PC-3 (cell line): ENCODE measurements at regions not wholly inside any gene's neighbourhood (a gene's known extent, or its start where the extent isn't known, plus 50 kb on each side); places are given as distances from the start of the nearest gene placed in this dataset.
A peak's percentile ranks its signal among the peaks of the same experiment; 100 is the strongest.
"Not testable (repeated sequence)": the region's sequence is repeated elsewhere in the genome, so short reads cannot be mapped to it uniquely, and the experiment has no call there.

Experiments used
- ATAC-seq: fragments of 200-7000 bp; cut with Tn5 transposase; 2 replicates; pipeline ENCODE4 v1.9.1; 2020; ENCODE audit warnings: mild to moderate bottlenecking, moderate library complexity
- BruUV-seq: library from RNA; stranded (reverse); fragments of 400-500 nt; replicated peaks from 2 replicates; lab custom pipeline; 2021; lab: Mats Ljungman, UMichigan
- CTCF ChIA-PET: fragments of 300-600 bp; sonication (Branson Sonifier 250); formaldehyde crosslinking; loops from one replicate; lab custom pipeline; 2022; ENCODE audit warnings: antibody characterized with exemption; lab: Charles Lee
- POLR2A ChIA-PET: fragments of 300-600 bp; sonication (Branson Sonifier 250); formaldehyde crosslinking; loops from one replicate; lab custom pipeline; 2022; ENCODE audit warnings: antibody characterized with exemption; ENCODE audit not compliant: unreplicated experiment; lab: Charles Lee
- DNase-seq: peaks from one replicate; pipeline ENCODE4 v3.0.0-alpha.2; 2015
- H2AFZ ChIP-seq: fragments of 300-600 bp; sonication (generic); 2 replicates; pipeline ENCODE4 v1.6.0; 2016; ENCODE audit warnings: antibody characterized with exemption, low read length
- H3F3A ChIP-seq: fragments of 300-600 bp; sonication (generic); one replicate; pipeline ENCODE4 v1.6.0; 2017; ENCODE audit warnings: antibody characterized with exemption, low read length, control low read depth, mild to moderate bottlenecking; ENCODE audit not compliant: unreplicated experiment
- H3K27ac ChIP-seq: fragments of 300-600 bp; sonication (generic); 2 replicates; pipeline ENCODE4 v1.5.1; 2016; ENCODE audit warnings: mild to moderate bottlenecking, low read length
- H3K27me3 ChIP-seq: fragments of 300-600 bp; sonication (generic); 2 replicates; pipeline ENCODE4 v1.6.1; 2016; ENCODE audit warnings: low read length, mixed read lengths
- H3K36me3 ChIP-seq: fragments of 300-600 bp; sonication (generic); 2 replicates; pipeline ENCODE4 v1.6.1; 2016; ENCODE audit warnings: low read depth, mixed run types, low read length, mixed read lengths
- H3K4me1 ChIP-seq: fragments of 300-600 bp; sonication (generic); 2 replicates; pipeline ENCODE4 v1.5.1; 2016; ENCODE audit warnings: low read length; ENCODE audit not compliant: insufficient read depth
- H3K4me2 ChIP-seq: fragments of 300-600 bp; sonication (generic); 2 replicates; pipeline ENCODE4 v1.6.0; 2016; ENCODE audit warnings: low read length
- H3K4me3 ChIP-seq: fragments of 300-600 bp; sonication (generic); 2 replicates; pipeline ENCODE4 v1.5.1; 2016; ENCODE audit warnings: mild to moderate bottlenecking, low read length, mixed read lengths
- H3K79me2 ChIP-seq: fragments of 300-600 bp; sonication (generic); 2 replicates; pipeline ENCODE4 v1.6.1; 2017; ENCODE audit warnings: low read length, mixed read lengths
- H3K9ac ChIP-seq: fragments of 300-600 bp; sonication (generic); 2 replicates; pipeline ENCODE4 v1.6.0; 2016; ENCODE audit warnings: mild to moderate bottlenecking, low read length
- H3K9me2 ChIP-seq: fragments of 300-600 bp; sonication (generic); replicated peaks from 2 replicates; pipeline ENCODE4 v1.6.1; 2016; ENCODE audit warnings: mixed run types, low read length, mixed read lengths
- H3K9me3 ChIP-seq: fragments of 300-600 bp; sonication (generic); 2 replicates; pipeline ENCODE4 v1.6.1; 2016; ENCODE audit warnings: low read length, mixed read lengths
- H4K20me1 ChIP-seq: fragments of 300-600 bp; sonication (generic); 2 replicates; pipeline ENCODE4 v1.6.1; 2016; ENCODE audit warnings: low read length, mixed read lengths
- EZH2 ChIP-seq: fragments of 300-600 bp; sonication (generic); IDR thresholded peaks from one replicate; pipeline ENCODE4 v1.6.1; 2017; ENCODE audit warnings: antibody characterized with exemption, mild to moderate bottlenecking, low read length; ENCODE audit not compliant: unreplicated experiment
- EZH2phosphoT487 ChIP-seq: fragments of 300-600 bp; sonication (generic); IDR thresholded peaks from 2 replicates; pipeline ENCODE4 v1.6.1; 2018; ENCODE audit warnings: mild to moderate bottlenecking, antibody characterized with exemption, low read length, borderline replicate concordance
- intact Hi-C: fragments of 100-400 bp; cut with micrococcal nuclease; formaldehyde crosslinking; loops from 2 replicates; pipeline ENCODE4 v1.9.0; 2023
- TF ChIP-seq, protein P1 (sequence below): fragments of 300-600 bp; sonication (generic); conservative IDR thresholded peaks from 2 replicates; pipeline ENCODE4 v1.5.1; 2017; ENCODE audit warnings: antibody characterized with exemption, low read depth, mild to moderate bottlenecking, low read length

DNA sequence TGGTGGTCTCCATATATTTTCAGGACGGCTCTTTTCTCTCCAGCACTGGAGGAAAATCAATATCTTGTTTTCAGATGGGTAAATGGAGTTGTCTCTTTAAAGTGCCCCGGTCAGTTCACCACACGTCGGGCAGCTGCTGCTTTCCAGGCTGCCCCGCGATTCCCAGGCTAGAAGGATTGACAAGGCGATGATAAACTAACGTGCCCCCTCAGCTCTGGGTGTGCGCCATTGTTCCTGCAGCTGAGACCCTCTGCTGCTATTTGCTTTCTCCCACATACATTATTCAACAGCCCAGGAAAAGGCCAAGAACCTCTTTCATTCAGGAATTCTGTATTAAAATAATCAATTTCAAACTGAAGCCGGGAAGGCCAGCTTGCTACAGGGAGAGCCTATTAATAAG lies 254.5 kb downstream of the SOX3 start:
- intact Hi-C loops = no loop called here
- no peaks in the 10 kb centered on the region for H3K9me3 ChIP-seq
- no peak overlapping the region for H3K27ac ChIP-seq
- peaks cover 12% of the 10 kb centered on the region for H3K27me3 ChIP-seq
- H3K9ac ChIP-seq = no peak overlapping the region
- H3K9me2 ChIP-seq = no peaks in the 10 kb centered on the region
- H2AFZ ChIP-seq = no peak overlapping the region
- H3K4me2 ChIP-seq = no peak overlapping the region
- BruUV-seq = no TSS peak
- H3K4me3 ChIP-seq = no peak overlapping the region
- ChIA-PET POLR2A (no interaction called here), CTCF (no interaction called here)
- H3K4me1 ChIP-seq = no peaks in the 10 kb centered on the region
- H3K79me2 ChIP-seq = no peaks in the 10 kb centered on the region
- no peaks in the 10 kb centered on the region for H3F3A ChIP-seq
- no peak for ATAC-seq
- H3K36me3 ChIP-seq = no peaks in the 10 kb centered on the region
- TF ChIP-seq EZH2 (no peak), EZH2phosphoT487 (no peak)
- TF ChIP-seq, protein P1, sequence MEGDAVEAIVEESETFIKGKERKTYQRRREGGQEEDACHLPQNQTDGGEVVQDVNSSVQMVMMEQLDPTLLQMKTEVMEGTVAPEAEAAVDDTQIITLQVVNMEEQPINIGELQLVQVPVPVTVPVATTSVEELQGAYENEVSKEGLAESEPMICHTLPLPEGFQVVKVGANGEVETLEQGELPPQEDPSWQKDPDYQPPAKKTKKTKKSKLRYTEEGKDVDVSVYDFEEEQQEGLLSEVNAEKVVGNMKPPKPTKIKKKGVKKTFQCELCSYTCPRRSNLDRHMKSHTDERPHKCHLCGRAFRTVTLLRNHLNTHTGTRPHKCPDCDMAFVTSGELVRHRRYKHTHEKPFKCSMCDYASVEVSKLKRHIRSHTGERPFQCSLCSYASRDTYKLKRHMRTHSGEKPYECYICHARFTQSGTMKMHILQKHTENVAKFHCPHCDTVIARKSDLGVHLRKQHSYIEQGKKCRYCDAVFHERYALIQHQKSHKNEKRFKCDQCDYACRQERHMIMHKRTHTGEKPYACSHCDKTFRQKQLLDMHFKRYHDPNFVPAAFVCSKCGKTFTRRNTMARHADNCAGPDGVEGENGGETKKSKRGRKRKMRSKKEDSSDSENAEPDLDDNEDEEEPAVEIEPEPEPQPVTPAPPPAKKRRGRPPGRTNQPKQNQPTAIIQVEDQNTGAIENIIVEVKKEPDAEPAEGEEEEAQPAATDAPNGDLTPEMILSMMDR = no peak
- DNase-seq = no peak
- H4K20me1 ChIP-seq = no peaks in the 10 kb centered on the region

DNA sequence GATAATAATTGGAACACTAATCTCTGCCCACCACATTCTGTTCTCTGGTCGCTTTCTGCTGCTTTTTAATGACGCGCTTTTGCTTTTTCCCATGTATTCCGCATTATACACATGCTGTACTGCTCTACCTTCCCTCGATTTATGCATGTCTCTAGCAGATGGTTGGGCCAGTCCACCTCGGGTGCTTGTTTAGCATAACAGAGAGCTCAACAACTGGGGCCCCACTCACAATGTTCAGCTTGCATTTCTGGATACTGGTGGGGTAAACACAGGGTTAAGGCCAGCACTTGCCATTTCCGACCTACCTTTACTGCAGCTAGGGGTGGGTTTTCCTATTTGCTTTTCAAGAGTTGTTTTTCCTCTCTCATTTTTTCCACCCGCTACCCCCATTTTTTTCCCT lies 255.8 kb downstream of the SOX3 start:
- no peaks in the 10 kb centered on the region for H3K79me2 ChIP-seq
- no peaks in the 10 kb centered on the region for H4K20me1 ChIP-seq
- H3K27ac ChIP-seq = no peak overlapping the region
- peaks cover 12% of the 10 kb centered on the region for H3K27me3 ChIP-seq
- no peaks in the 10 kb centered on the region for H3F3A ChIP-seq
- H3K36me3 ChIP-seq = no peaks in the 10 kb centered on the region
- no peaks in the 10 kb centered on the region for H3K9me3 ChIP-seq
- intact Hi-C loops = no loop called here
- TF ChIP-seq EZH2 (no peak), EZH2phosphoT487 (no peak)
- TF ChIP-seq, protein P1 = no peak
- H3K9me2 ChIP-seq = no peaks in the 10 kb centered on the region
- no peak overlapping the region for H3K9ac ChIP-seq
- ATAC-seq = no peak
- CTCF ChIA-PET = no interaction called here
- POLR2A ChIA-PET = no interaction called here
- H3K4me1 ChIP-seq = no peaks in the 10 kb centered on the region
- H2AFZ ChIP-seq = no peak overlapping the region
- H3K4me3 ChIP-seq = no peak overlapping the region
- H3K4me2 ChIP-seq = no peak overlapping the region
- no TSS peak for BruUV-seq
- no peak for DNase-seq

DNA sequence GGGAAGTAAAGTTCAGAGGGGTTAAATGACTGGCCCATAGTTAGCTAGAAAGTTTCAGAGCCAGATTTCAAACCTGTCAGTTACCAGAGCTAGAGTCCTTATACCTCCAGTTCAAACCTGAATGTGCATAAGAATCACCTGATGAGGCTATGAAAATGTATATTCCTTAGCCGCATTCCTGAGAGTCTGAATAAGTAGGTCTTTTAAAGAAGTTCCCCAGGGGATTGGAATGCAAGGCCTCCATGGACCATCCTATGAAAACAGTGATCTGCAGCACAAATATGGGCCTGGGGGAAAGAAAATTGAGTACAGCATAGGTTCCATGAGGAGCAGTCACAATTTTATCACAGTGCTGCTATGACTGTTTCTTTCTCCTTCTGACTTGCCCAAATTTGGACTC lies 263.9 kb upstream of the CXorf66 start:
- intact Hi-C loops = no loop called here
- H4K20me1 ChIP-seq = no peaks in the 10 kb centered on the region
- no peak for ATAC-seq
- no peak for DNase-seq
- H3K4me3 ChIP-seq = no peak overlapping the region
- no peak overlapping the region for H3K4me2 ChIP-seq
- CTCF ChIA-PET = no interaction called here
- H2AFZ ChIP-seq = no peak overlapping the region
- no TSS peak for BruUV-seq
- H3K36me3 ChIP-seq = no peaks in the 10 kb centered on the region
- no peak overlapping the region for H3K9ac ChIP-seq
- H3F3A ChIP-seq = no peaks in the 10 kb centered on the region
- H3K27ac ChIP-seq = no peak overlapping the region
- H3K27me3 ChIP-seq = no peaks in the 10 kb centered on the region
- TF ChIP-seq EZH2phosphoT487 (no peak), EZH2 (no peak)
- TF ChIP-seq, protein P1 = no peak
- no peaks in the 10 kb centered on the region for H3K9me2 ChIP-seq
- POLR2A ChIA-PET = no interaction called here
- no peaks in the 10 kb centered on the region for H3K4me1 ChIP-seq
- no peaks in the 10 kb centered on the region for H3K79me2 ChIP-seq
- no peaks in the 10 kb centered on the region for H3K9me3 ChIP-seq

DNA sequence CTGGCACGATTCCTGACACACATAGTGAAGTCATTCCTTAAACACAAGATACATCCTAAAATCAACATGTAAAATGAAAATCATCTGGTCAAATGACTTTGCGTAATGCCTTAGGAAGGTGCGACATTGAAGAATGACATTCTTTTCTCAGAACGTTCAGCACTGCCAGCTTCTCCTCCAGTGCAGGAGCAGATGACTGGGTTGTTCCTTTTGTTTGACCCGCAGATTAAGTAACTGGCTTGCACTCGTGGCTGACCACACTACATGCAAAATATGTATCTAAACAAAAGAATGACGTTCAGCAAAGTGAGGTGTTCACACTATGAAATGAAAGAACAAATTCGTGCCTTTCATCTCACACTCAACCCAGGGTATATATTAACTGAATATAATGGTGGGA lies 260.7 kb upstream of the CXorf66 start:
- H3K36me3 ChIP-seq, H3F3A ChIP-seq, CTCF ChIA-PET, H3K27ac ChIP-seq, H3K9me2 ChIP-seq, BruUV-seq, H3K4me2 ChIP-seq, H3K79me2 ChIP-seq, H3K27me3 ChIP-seq, POLR2A ChIA-PET, H3K4me3 ChIP-seq, H3K9me3 ChIP-seq, H2AFZ ChIP-seq, intact Hi-C loops, H4K20me1 ChIP-seq, H3K9ac ChIP-seq, H3K4me1 ChIP-seq, ATAC-seq: not testable (repeated sequence)
- DNase-seq = peak; percentile 26

DNA sequence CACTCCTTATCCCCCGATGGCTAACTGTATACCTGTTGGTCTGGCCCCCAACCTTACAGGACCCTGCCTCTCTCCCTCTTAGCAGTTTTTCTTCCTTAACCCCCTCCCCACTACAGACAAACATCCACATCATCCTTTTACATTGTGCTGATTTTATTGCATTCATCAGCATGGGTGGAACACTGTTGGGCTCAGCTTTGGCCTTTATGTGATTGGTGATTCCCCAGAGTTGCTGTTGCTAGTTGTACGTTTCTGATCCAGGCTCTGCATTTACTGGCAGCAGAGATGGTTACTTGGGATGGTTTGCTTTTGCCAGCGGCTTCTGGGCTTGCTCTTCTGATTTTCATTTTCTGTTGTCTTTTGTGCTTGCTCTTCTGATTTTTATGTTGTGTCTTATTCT lies 250.6 kb upstream of the CXorf66 start:
- H3K36me3 ChIP-seq, DNase-seq, intact Hi-C loops, H3K27me3 ChIP-seq, ATAC-seq, H3K27ac ChIP-seq, H2AFZ ChIP-seq, H3K4me3 ChIP-seq, H3K9me3 ChIP-seq, H3K79me2 ChIP-seq, H3F3A ChIP-seq, POLR2A ChIA-PET, H3K4me1 ChIP-seq, BruUV-seq, H3K4me2 ChIP-seq, H3K9me2 ChIP-seq, CTCF ChIA-PET, H3K9ac ChIP-seq, H4K20me1 ChIP-seq: not testable (repeated sequence)
